ENCODE measurements at regions not wholly inside any gene's neighbourhood (a gene's known extent, or its start where the extent isn't known, plus 50 kb on each side); places are given as distances from the start of the nearest gene placed in this dataset.

DNA sequence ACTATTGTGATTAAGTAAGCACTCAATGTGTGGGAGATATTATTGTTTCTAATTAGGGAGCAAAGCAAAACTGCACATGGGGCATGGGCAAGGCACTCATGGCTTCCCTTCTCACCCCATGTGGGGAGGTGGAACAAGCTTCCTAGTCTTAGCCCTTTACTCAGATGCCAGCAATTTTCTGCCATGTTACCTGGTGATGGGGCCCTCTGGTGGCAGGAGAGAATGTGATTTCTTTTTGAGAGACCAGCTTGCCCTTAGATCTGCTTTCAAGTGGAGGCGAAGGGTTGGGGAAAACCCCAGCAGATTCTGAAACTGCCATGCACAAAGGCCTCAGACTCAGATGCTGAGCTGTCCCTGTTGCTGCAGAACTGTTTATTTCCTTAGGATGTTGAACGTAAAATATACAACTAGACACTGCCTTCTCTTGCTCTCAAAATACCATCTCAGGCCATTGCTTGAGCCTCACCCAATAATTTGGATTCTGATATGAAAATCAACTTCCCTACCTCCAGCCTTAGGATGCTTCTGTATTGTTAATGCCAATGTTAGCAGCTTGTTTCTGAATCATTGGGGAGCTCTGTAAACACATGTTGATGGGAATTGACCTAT lies 130.2 kb upstream of the TPRG1 start:
- in situ Hi-C loops (cut with MboI; ENCODE audit: low sequenced_read_pairs): no loop called here

DNA sequence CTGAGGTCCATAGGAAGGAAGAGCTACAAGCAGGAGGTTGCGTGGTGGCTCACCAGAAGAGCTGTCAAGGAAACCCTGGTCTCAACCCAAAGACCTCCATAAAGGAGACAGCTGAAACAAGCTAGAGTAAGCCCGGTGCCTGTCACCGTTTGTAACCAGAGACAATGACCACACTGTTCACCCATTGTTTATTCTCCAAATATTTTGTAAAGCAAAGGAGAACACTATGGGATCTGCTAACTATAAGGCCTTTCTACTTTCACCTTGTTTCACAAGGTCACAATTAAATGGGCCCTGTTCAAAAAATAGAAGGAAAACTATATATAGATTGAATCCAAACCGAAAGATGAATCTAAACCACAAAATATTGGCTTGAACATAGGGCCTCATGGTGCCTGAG lies 128.9 kb upstream of the TPRG1 start:
- in situ Hi-C loops (cut with MboI; ENCODE audit: low sequenced_read_pairs): no loop called here

GRCh38 chr3:189049458-189050236 lies 122.1 kb upstream of the TPRG1 start:
- in situ Hi-C loops (cut with MboI; ENCODE audit: low sequenced_read_pairs): no loop called here

DNA sequence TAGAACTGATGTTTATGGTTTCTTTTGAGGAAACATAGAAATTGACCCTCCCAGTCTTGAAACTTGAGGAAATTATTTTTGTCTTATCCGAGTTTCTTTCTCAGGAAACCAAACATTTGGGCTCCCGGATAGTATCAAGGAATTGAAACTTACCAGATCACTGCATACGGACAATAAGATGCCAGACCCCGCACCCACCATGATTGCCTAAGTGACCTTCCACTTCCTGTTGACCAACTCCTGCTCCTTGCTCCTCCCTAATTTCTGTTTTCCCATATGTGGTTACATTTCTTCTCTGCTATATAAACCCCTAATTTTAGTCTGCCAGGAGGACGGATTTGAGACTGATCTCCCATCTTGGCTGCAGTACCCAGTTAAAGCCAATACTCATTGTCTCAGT lies 118.4 kb upstream of the TPRG1 start:
- in situ Hi-C loops (cut with MboI; ENCODE audit: low sequenced_read_pairs): no loop called here

DNA sequence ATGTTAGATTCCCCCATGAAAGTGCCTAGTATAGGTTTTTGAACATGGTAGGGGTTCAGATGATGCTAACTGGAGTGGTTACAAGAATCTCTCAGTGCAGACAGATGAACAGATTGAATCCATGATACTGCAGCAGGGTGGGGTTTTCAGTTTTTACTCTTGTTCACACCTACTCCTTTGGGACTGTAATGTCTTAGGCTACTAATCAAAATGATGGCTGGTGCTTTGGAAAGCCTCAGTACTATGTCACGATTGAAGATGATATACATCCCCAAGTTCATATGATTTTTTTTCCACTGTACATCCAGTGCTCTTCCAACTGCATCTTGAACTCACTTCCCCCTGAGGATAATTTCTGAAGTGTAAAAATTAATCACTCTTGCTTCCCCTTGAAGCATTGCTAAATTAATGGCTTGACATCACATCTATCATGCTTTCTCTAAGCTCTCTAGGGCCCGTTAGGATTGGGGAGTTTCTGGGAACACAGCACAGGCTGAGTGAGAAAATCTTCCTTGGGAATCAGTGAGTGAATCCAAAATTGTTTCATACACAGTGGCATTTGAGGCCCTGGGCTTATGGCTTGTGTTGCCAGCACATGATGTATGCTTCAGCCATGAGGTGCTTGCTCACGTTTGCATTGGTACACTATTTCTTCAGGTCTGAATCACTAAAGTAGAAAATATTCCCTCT lies 115.0 kb upstream of the TPRG1 start:
- in situ Hi-C loops (cut with MboI; ENCODE audit: low sequenced_read_pairs): no loop called here

- in situ Hi-C loops (cut with MboI; ENCODE audit: low sequenced_read_pairs): no loop called here
Measured at GRCh38 chr3:189057369-189057768, 114.4 kb upstream of the TPRG1 start.

DNA sequence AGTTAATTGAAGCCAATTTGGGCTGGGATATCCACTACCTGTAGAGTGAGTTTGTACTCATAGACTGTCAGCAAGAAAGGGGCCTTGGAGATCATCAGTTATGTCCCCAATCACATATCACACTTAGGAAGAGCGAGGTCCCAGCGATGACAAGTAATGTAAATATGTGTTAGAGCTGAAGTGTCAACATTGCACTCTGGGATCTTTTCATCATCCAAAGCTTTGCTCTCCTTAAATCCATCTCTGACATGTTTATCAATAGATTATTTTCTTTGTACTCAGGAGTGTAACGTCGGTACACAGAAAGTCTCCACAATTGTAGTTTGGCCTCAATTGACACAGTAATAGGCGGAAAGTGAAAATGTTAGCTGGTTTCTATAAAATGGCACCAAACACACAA lies 113.7 kb upstream of the TPRG1 start:
- in situ Hi-C loops (cut with MboI; ENCODE audit: low sequenced_read_pairs): no loop called here

DNA sequence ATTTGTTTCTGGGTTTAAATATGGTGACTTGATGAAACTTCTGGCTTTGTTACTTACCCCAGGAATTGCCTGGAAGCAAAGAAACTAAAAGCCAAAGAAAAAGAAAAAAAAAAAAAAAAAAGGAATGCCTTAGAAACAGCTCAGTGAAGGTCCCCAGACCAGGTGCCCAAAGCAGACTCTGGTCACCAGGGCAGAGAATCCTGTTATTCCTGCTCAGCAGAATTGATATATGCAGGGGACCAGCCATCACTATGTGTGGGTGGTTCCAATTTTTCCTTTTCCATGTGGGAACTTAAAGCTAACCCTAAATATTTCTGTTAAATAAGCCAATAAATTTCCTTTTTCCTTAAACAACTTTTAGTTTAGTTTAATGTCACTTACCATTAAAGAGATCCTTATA lies 100.8 kb upstream of the TPRG1 start:
- in situ Hi-C loops (cut with MboI; ENCODE audit: low sequenced_read_pairs): no loop called here

DNA sequence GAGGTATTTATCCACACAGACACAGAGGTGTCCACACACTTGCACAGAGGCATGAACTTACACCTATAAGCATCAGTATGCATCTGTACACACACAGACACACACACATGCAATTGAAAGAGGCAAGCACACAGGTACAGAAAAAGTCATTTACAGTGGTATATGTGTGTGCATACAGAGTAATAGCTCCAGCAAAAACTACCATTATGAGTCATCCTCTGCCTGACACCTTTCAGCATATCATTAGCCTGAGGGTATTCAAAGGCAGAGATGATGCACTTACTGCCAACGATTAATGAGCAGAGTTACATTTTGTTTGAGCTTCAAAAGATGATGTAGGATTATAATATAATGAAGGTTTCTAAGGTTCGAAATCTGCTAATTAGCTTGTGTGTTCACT lies 100.3 kb upstream of the TPRG1 start:
- in situ Hi-C loops (cut with MboI; ENCODE audit: low sequenced_read_pairs): no loop called here

DNA sequence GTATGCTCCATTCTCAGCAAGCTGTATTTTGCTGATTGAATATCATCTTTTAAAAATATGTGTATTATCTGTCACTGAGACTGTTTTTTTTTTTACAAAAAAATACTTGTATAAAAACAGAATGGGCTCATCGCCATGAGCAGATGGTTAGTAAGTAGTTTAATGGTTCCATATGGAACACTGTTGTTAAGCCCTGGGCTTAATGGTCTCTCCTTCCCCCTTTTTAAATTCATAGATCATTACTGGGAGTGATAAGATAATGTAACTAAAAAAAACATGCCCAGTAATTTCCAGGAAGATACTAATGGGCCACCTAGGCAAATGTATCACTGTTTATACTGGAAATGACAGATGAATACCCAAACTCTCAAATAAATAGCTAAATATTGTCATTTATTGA lies 95.3 kb upstream of the TPRG1 start:
- in situ Hi-C loops (cut with MboI; ENCODE audit: low sequenced_read_pairs): no loop called here

- in situ Hi-C loops (cut with MboI; ENCODE audit: low sequenced_read_pairs): no loop called here
Measured at GRCh38 chr3:189080745-189081144, 91.0 kb upstream of the TPRG1 start.

DNA sequence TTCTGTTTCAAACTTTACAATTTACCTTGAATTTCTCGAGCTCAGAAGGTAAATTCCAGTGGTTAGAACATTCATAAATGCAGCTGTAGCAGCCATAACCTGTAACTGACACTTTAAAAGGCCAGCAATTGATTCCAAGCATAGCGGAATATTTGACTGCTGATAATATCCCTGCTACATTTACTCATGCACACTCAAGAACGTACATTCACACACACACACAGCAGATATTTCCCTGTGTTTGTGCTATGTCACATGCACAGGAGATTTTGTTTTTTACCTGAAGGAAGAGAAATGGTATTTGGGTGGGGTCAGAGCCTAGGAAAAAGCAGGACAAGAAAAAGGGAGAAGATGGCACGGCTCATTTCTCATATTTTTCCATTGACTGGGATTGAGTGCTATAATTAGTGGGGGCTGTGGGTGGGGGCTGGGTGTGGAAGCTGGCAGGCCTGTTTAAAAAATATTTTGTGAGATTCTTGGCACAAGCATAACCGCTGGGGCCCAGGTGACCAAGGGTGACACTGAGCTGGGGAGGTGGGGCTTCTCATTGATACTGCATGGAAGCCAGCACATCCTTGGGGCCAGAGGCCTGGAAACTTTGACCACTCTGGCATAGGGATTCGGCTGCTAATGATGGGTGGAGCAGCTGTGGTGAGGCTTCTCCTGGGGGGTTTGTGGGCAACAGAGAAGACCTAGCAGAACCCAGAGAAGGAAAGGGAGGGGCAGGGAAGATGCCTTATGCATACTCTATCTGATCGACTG lies 88.9 kb upstream of the TPRG1 start:
- in situ Hi-C loops (cut with MboI; ENCODE audit: low sequenced_read_pairs): no loop called here

DNA sequence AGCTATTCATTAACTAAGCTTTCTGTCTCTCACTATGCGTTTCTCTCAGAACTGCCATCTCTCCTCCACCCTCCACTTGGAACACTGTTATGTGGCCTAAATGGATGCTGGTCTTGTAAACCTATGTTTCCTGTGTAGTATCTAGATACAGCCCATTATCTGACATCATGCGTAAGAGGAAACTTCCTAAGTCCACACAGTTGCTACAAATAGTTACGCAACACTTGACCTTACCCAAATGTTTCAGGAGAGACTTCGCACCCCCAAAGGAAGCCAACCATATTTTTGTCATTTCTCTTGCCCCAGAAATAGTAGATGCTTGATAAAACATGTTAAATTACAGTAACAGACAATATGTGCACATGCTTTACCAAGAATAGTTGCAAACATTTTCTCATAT lies 87.2 kb upstream of the TPRG1 start:
- in situ Hi-C loops (cut with MboI; ENCODE audit: low sequenced_read_pairs): no loop called here

DNA sequence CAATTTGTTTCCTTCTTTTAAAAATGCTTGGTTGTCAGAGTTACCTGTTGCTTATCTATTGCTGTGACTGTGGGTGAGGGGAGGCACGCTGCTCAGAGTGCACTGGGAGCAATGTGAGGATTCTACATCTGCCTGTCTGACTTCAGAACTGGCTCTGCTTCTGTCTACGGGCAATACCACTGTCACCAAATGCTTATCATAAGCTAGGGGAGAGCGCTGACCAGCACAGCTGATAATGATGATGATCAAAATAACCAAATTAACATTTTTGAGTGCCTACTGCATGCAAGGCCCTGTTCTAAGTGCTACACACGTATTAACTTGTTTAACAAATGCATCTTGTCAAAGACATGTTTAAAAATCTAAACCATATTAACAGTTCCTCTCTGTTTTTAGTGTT lies 79.2 kb upstream of the TPRG1 start:
- in situ Hi-C loops (cut with MboI; ENCODE audit: low sequenced_read_pairs): no loop called here

DNA sequence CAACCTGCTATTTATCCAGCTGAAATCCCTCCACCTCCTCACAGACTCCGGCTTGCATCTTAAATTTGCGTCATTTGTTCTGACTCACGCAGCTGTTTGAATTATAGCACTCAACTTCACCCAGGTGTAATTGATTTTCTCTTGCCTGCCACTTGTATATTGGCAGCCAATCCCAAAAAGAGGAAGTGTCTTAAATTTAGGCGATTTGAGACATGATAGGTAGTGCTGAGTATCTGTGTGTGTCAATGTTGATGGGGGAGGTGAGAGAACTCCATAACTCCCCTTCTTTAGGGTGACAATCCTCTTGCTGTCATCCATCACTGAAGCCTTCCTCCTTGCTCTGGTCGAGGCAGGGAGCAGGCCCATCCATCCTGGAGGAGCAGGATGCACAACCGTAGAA lies 77.2 kb upstream of the TPRG1 start:
- in situ Hi-C loops (cut with MboI; ENCODE audit: low sequenced_read_pairs): no loop called here

- in situ Hi-C loops (cut with MboI; ENCODE audit: low sequenced_read_pairs): no loop called here
Measured at GRCh38 chr3:189096092-189096491, 75.7 kb upstream of the TPRG1 start.

DNA sequence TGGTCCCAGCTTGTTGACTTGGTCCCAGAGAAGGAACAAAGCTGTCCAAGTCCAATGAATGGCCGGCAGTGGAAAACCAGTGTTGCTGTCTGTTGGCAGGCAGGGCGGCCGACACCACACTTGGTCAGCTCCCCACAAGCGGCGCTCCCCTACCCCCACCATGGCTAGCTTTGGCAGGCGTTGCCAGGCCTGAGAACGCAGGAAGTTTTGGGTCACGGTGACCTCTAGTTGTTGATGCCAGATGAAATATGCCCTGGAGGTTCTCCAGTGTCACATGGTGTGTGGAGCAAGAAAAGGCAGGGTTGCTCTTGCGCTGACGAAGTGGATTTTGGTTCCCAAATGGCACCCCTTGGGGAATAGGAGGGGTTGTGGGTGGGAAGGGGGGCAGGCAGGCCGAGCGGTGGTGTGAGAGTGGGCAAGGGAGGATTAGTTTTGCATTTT lies 72.7 kb upstream of the TPRG1 start:
- in situ Hi-C loops (cut with MboI; ENCODE audit: low sequenced_read_pairs): no loop called here

DNA sequence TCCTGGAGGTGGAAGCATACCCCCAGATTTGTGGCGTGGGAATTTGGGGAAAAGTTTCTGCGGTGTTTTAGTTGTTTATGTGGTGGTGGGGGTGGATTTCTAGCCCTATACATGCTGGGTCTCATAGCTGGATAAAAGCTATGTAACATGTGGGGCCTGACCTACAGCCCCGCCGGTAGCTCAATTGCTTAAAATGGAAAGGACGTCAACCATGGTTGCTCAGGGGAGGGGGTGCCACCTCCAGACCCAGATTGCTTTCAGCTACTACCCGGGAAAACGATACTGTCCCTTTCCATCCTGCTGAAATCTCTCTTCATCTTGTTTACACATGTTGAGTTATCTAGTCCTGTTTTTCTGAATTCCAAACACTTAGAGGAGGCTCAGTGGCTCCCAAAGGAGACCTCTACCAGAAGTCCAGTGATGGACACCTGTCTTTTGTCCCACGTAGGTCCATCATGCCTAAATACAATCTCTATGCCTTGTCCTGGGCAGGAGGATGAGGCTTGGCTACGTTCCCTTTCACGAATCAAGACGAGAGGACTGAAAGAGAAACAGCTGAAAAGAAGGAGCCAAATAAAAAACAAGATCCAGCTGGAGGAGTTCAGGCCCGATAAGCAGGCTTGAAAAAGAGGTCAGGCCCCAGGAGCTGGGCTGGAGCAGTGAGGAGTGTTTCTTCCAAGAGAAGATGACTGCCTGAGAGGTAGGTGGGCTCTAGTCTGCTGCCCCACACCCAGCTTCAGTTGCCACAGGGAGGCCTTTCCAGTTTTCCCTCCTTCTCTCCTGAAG lies 72.1 kb upstream of the TPRG1 start:
- in situ Hi-C loops (cut with MboI; ENCODE audit: low sequenced_read_pairs): no loop called here

DNA sequence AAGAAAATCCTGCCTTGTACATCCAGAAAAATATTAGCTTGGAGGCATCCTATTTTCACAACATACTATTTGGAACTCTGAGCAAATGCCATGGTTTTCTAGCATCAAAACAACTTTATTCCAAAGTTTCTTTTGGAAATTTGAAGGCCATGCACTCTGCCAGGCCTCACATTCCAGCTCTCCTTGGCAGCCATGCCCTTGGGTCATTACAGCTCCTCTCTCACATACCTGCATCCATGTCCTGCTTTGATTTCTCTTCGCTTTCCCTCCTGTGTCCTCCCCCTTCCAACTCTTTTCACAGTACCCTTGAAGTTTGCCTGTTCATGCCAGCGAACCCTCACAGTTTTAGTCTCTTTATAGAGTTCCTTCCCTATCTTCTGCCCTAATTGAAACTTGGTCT lies 70.9 kb upstream of the TPRG1 start:
- in situ Hi-C loops (cut with MboI; ENCODE audit: low sequenced_read_pairs): no loop called here

GRCh38 chr3:189101594-189101993 lies 70.2 kb upstream of the TPRG1 start:
- in situ Hi-C loops (cut with MboI; ENCODE audit: low sequenced_read_pairs): no loop called here

DNA sequence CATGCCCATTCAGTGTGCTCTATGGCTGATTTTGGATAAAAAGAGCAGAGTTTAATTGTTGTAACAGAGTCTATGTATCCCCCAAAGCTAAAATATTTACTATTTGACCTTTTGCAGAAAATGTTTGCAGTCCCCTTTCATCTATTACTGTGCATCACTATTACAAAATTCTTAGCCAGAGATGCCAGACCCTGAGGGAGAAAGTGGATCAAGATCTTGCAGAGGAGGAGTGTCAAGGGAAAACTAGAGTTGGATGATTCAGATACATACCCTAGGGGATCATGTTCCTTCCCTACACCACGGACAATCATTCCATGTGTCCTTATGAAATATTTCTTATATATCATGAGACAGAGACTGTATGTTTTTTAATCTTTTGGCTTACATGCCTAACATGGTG lies 68.6 kb upstream of the TPRG1 start:
- in situ Hi-C loops (cut with MboI; ENCODE audit: low sequenced_read_pairs): no loop called here

All from HL-60/S4 treated with retinoic acid at 250 ng/mL for 4 days and 3 days (cell line).